Middle frontal gyrus (tissue), 1 donor: ENCODE measurements at regions not wholly inside any gene's neighbourhood (a gene's known extent, or its start where the extent isn't known, plus 50 kb on each side); places are given as distances from the start of the nearest gene placed in this dataset.

ENCODE experiments used
- DNase-seq: peaks from one replicate; pipeline ENCODE4 v3.0.0-alpha.2; 2015; ENCODE audit warnings: low spot score; ENCODE audit errors: extremely low spot score

DNA sequence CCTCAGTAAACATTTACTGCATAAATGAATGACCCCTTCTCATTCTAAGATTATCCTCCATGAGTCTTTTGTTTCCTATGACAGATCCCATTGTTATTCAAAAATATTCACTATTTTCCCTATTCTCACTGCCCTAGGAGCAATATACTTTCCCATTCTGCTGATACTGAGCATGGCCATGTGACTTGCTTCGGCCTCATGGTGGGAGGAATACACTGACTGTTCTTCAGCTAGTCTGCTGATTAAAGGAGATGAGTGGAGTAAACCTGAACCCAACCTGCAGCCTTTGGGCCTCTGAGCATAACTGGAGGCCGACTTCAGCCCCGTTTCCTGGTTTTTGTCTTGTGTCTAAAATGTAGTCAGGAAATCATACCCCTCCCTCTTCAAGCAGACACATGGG, 531.8 kb upstream of the SALL1 start:
- no peak for DNase-seq

GRCh38 chr16:51674615-51675014, 523.5 kb upstream of the SALL1 start:
- no peak for DNase-seq

DNA sequence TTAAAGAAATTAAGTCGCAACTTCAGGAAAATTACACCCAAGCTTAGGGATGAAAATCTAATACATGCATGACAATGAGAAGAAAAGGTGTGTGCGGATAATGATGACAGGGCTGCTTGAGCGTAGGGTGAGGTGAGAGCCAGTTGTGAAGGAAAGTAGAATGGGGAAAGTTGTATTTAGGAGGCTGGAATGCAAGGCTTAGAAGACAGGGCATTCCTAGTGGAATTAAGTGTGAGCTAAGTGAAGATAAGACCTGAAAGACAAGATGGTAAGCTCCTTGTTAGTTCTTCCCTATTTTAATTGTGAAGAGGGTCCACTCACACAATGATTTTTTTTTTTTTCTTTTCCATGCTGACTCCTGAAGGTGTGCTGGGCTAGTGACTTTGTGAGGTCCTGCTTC, 519.5 kb upstream of the SALL1 start:
- no peak for DNase-seq

GRCh38 chr16:51666821-51667220, 515.8 kb upstream of the SALL1 start:
- DNase-seq: no peak

GRCh38 chr16:51666074-51666473, 515.0 kb upstream of the SALL1 start:
- DNase-seq: no peak

DNA sequence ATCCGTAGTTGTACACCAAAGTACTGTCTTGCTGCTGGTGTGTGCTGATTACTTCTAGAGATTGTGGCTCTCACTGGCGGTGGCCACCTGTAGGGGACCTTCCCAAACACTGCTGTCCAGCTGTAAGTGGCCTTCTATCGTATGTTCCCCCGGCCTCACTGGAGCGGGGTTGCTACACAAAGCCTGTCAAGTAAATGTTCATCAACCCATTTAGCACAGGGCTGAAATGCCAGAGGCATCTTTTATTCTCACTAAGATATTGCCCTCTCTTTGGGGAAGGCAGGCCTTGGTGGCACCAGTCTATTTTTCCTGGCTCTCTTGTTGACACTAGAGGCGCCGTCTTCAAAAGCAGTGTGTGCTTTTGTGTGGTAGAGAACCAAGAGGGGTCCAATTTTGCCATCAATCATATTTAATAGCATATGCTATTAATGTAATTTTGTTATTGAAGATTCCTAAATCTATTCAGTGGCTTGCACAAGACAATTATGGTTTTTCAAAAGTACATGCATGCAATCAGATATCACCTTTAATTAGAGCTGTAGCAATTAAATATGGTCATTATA, 514.4 kb upstream of the SALL1 start:
- DNase-seq: no peak

- no peak for DNase-seq
Observed at GRCh38 chr16:51658531-51658930, 507.5 kb upstream of the SALL1 start.

DNA sequence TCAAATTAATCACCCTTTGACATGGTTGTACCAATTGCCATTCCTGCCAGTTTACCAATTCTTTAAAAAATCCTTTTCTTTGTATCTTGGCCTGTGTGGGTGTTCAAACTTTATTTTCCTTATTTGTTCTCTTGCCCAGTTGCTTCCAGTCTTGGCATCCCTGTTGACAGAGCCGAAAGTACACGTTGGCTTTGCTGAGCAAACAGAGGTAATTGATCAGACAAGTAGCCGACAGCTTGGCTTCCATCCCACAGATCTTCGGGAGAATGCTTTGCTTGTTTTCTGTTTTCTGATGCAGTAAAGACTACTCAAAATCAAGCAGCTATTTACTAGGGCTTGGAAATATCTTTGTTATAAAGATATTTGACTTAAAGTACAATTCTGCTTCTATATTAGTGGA, 506.8 kb upstream of the SALL1 start:
- no peak for DNase-seq

DNA sequence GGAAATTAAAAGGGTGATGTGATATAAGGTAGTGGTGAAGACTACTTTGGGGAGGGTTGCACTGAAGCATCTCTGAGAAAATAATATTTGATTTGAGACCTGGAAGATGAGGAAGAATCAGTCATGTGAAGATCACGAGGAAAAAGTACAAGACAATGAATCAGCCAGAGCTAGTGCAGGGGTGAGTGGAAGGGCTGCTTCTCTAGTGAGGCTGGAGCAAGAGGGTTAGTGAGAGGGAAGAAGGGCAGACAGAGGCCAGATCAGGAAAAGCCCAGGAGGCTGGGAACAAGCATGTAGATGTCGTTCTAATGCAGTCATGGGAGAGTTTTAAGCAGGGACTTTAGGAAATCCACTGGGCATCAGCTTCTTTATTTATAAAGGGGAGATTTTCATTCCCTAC, 504.2 kb upstream of the SALL1 start:
- DNase-seq: no peak

GRCh38 chr16:51651061-51651466, 500.0 kb upstream of the SALL1 start:
- DNase-seq: no peak

DNA sequence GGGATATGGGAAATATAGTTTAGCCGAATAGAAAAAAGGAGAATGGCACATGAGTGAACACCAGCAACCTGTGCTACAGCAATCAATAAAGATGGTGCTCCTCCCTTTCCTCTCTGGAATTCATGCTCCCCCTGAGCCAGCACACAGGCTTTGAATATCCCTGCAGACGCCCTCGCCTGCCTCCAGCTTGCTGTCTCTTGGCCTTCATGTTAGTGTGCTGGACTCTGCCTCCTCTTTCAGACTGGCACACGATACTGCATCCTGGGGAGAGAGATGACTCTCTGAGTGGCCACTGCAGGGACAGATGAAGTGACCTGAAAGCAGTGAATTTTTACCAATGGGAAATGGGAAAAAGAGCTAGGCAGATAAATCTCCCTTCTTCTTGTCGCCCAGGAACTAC, 498.6 kb upstream of the SALL1 start:
- DNase-seq: no peak

- no peak for DNase-seq
Observed at GRCh38 chr16:51648526-51648925, 497.5 kb upstream of the SALL1 start.

DNA sequence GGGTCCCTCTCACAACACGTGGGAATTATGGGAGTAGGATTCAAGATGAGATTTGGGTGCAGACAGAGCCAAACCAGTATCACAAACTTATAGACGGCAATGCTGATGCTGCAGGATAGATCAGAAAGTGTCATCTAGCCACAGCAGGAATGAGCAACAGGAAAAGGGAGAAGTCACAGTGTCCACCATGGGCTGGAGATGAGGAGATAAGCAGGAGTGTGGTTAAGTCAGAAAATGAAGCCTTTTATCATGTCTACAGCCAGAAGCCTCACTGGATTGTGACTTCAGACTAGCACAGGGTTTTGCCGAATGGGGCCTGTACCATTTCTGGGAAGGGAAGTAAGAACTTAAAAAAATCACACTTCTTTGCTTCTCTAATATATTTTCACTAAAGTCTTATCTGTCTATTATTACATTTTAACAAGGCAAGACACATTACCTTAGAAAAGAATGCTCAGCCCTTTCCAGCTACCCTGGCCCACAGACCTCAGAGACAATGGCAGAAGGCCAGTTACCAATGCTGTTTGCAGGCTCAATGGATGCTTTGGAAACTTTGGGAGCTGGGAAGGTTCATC, 490.2 kb upstream of the SALL1 start:
- DNase-seq: no peak

GRCh38 chr16:51640196-51640595, 489.1 kb upstream of the SALL1 start:
- no peak for DNase-seq

DNA sequence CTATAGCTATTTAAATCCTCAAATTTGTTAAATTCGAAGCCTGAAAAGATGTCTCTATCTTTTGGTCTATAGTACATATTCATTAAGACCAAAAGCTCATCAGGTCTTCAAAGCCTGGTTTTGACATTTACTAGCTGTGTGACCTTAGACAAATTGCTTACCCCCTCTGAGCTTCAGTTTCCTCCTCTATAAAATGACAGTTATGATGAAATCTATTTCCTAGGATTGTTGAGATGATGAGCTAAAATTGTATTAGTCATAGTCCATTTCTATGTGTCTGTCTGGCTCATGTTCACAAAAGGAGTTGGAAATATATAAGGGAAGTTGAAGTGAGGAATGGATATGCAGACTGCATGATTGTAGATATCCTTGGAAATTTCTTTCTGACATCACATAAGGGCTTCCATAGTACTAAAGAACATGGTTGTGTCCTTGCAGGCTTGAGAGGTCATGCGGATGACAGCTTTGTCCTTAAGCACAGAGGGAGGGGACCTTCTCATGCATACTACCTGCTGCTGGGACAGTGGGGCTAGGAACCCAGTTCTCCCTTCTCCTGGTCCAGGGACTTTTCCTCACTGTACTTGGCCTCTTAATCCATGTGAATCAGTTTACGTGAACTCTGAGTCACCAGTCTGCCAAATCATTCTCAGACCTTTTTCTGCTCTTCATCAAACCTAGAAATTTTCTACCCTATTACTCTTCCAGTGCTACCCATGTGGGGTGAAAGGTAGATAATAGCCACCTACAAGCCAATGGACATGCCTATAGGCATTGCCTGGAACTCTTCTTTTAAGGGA, 487.5 kb upstream of the SALL1 start:
- no peak for DNase-seq

DNA sequence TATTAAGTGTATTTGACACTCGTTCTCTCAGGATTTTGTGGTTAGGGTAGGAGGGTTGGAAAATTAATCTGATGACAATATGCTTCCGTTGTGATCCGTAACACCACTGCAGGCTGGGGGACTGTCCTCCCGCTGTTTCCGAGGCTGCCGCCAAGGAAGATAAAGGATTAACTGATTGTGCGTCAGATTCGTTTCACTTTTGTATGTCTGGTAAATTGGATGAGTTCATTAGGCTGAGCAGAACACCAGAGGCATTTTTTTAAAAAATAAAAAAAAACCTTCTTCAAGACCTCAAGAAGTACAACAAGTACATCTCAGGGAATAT, 486.7 kb upstream of the SALL1 start:
- DNase-seq: no peak

- DNase-seq: no peak
Observed at GRCh38 chr16:51636920-51637769, 486.1 kb upstream of the SALL1 start.

- DNase-seq: no peak
Observed at GRCh38 chr16:51635181-51635580, 484.1 kb upstream of the SALL1 start.

DNA sequence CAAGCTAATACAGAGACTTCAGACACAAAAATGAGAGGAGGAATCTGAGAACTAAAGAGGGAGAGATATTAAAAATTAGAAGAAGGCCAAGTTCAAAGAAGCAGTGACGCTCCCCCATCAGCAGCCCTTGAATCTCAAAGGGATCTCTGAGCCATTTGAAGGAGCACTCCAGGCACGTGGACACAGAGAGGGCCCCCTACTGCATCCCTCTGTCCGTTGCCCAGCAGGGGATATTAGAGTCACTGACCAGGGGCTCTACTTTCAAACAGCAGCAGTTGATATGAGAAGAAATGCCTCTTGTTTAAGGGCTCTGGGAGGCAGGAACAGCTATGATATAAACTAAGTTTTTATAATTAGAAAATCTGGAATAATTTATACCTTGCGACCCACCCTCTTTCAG, 479.0 kb upstream of the SALL1 start:
- DNase-seq: no peak

GRCh38 chr16:51629576-51629975, 478.5 kb upstream of the SALL1 start:
- no peak for DNase-seq

DNA sequence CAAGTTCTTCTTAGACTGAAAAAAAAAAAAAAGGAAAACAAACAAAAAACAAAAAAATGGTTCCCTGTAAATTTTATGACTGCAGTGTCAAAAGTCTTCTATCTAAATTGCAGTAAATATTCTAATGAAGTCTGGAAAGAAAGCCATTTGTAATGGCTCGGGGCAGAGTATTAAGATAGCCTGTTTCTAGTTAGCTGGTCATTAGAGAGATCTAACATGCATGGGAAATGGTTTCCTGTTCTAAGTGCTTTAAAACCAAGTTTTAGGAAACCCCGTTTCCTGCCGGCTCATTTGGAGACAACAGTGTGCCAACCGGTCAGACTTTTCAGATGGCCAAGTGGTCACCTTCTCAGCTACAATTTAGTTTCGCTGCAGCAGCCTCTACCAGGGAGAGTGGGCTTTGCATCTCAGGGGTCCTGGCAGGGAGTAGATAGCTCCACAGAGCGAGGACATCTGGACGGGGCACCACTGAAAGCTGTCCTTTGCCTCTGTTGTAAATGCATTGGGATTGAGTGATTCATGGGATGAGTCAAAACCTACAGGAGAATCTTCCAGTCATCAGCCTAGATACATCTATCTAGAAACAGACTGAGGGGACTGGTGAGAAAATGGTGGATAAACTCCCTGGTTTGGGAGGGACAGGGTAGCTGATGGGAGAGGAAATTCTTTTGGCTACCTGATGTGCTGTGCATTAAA, 473.2 kb upstream of the SALL1 start:
- no peak for DNase-seq

GRCh38 chr16:51621610-51622009, 470.5 kb upstream of the SALL1 start:
- no peak for DNase-seq
